CD4-positive, alpha-beta T cell treated with Interleukin-2 at 100 ng/mL for 4 hours (primary cell): ENCODE measurements at regions not wholly inside any gene's neighbourhood (a gene's known extent, or its start where the extent isn't known, plus 50 kb on each side); places are given as distances from the start of the nearest gene placed in this dataset.
"Not testable (repeated sequence)": the region's sequence is repeated elsewhere in the genome, so short reads cannot be mapped to it uniquely, and the experiment has no call there.

Experiments used
- DNase-seq: peaks from one replicate; pipeline ENCODE4 v3.0.0-alpha.2; 2020; ENCODE audit warnings: low spot score

DNA sequence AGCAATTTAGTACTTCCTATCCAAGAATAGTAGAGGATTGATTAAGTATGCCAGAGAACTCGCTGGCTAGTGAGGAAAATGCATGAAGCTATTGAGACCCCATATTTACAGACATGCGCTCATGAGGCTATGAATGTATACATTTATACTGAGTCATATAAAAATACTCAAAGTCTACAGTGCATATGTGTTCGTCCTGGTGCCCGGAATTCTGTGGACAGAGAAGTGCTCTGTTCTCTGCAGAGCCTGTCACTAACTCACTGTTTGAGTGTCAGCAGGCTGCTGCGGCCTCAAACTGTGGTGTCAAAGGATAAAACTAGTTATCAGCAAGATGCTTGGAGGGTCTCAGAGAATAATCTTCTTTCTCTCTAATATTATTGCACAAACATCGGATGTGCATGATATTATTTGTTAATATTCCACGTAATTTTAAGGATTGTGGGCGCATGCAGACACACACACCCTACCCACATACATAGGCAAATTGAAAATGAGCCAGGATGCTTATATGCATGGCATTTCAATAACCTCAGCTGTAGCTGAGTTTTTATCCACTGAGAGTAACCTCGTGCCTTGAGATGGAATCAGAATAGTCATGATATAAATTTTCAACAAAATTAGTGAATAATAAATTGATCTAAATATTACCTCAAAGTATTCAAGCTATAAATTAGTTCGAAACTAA lies 50.0 kb upstream of the TSC22D2 start:
- no peak for DNase-seq

DNA sequence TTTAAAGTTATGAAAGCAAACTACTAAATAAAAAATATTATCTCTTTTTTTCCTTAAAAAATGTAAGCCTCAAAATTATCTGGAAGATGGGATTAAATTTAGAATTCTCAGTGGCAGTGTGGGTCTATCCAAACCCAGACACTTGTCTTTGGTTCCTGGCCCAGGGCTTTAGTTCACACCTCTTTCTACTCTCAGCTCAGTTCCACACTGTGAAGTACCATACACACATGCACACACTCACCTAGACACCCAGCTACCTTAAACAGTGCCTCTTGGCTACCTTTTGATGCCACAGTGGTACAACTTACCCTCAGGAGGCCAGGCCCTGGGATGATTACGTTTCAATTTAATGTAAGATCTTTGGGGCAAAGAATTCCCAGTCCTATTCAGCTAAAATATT lies 51.0 kb upstream of the TSC22D2 start:
- DNase-seq: no peak

DNA sequence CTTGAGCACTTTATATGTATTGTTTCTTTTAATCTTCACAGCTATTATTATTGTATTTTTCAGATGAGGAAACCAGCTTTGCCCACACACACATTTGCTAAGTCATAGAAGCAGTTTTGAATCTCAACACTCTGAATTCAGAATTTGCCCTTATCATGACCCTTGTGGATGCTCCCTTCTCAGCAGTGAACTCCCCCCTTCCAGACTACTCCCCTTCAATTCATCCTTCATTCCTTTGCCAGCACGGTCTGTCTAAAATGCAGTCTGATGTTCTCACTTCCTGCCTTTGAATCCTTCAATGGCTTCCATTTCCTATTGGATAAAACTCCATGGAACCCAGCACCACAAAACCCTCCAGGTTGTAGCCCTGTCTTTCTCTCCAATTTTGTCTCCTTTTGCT lies 52.5 kb upstream of the TSC22D2 start:
- no peak for DNase-seq

DNA sequence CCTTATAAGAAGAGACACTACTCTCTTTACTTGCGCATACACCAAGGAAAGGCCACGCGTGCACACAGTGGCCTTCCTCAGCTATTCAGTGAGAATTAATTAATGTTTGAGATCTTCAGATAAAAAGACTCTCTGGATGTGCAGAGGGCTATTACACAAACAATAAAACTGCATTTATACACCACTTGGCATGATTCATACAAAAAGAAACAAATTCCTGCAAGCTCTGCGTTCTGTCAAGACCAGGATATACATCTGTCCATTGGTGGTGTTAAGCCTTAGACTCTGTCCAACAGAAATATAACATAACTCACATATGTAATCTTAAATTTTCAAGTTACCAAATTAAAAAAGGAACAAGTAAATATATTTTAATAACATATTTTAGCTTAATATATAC lies 55.2 kb upstream of the TSC22D2 start:
- no peak for DNase-seq

DNA sequence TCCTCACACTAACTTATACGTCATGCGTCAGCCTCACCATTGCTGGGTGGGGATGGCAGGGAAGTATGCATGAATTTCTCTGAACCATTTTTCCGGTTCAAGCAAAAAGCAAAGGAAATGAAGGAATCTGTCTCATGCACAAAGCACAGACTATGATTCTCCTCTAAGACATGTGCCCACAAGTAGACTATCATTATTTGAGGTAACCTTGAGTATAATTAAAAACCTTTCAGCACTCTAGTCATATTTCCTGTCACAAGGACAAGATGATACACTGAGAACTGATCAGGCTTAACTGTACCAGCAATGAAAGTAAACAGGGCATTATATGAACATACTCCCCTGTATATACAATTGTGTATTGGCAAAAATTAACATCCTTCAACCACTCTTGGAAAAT lies 56.7 kb upstream of the TSC22D2 start:
- DNase-seq: no peak

DNA sequence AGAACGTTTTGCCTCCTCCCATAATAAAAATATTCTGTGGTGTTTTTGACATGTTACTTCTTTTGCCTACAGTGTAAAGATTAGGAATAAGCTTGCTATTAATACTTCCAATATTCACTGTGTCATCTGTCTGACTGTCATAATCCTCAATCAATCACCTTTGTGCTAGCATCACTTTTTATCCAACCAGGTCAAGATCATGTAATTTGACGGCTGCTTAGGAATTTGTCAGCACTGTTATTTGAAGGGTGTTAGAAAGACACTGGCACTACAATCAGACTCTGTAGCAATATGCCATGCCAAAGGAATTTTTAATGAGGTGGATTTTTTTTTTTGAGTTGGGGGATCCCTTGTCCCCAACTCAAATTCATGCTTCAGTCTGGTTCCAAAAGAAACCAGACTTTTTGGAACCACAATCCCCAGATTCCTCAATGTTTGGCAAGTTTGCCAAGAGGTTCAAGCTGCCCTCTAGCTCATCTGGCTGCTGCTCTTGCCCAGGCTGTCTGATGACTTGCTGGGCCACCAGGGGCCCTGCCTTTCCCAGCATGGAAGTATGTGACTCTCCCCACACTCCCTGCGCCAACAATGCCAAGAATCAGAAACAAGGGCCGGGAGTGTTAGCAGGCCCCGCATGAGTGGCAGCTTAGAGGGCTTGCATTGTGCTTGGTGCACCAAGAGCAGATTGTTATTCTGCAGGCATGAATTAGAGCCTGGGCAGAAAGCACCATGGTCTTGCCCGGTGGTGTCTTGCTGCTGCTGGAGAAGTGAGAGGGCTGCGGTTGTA lies 58.6 kb upstream of the TSC22D2 start:
- no peak for DNase-seq

DNA sequence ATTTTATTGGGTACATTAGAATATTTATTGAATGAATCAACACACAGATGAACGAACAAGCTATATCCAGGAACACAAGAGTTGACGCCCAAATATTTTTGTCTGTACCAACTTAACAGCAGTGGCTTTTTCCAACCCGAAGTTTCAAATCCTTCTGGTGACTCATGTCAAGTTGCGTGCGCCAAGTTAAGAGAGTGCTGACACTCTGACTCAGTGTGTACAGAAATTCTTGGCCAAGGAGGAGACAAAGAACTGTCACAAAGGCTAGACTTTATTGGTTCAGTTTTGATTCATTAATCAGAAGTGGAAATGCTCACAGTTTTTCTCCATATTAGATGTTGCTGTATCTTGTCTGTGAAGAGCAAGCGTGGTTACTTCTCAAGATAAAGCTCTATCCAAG lies 59.6 kb upstream of the TSC22D2 start:
- no peak for DNase-seq

DNA sequence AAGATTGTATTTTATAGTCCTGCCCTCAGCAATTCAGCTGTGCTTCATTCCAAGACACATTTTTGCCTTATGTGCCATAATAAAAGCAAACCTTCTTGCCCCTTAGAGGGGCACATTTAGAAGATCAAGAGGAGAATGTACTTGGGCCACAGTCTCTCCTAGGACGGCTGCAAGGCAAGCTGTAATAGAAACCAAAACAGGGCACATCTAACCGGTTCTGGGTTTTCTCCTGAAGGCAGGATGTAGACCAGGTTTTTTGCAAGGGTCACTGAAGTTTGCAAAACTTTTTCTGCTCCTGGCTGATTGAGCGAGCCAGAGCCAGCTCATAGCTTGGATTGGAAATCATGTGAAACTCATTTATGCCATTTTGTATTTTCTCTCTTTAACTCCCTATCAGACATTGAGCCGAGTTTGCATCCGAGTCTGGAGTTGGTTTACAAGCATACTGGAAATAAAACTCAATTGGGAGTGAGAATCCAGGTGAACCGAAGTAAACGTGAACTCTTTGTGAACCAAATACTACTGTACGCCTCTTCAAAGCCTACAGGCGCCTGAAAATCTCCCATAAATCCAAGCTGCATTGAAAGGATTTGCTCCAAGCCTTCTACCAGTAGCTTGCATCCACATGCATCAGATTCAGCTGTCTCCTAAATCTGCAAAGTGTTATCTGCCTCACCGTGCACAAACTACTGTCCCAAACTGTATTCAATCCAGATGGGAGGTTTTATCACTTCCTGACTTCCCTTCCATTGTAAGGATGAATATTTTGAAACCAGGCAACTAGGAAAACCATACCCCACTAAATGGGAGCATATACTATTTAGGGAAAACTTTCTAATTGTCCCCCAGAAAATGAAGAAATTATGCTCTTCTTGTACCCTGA lies 60.9 kb upstream of the TSC22D2 start:
- DNase-seq: no peak

DNA sequence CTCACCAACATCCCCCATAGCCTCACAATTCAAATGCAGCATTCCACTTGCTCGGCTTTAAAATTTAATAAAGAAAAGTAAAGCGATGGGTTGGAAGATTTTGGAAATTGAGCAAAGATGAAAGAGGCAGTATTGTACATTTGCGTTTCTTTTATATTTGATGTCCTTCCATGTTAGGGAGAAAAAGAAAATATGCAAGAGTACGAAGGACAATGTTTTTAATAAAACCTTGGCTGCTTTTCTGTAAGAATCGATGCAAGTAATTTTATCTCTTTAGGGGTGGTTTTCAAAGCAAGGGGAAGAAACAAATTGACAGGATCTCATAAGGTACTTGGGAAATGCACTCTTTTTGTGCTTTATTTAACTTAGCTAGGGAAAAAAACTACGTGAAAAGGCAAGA lies 61.8 kb upstream of the TSC22D2 start:
- DNase-seq: no peak

DNA sequence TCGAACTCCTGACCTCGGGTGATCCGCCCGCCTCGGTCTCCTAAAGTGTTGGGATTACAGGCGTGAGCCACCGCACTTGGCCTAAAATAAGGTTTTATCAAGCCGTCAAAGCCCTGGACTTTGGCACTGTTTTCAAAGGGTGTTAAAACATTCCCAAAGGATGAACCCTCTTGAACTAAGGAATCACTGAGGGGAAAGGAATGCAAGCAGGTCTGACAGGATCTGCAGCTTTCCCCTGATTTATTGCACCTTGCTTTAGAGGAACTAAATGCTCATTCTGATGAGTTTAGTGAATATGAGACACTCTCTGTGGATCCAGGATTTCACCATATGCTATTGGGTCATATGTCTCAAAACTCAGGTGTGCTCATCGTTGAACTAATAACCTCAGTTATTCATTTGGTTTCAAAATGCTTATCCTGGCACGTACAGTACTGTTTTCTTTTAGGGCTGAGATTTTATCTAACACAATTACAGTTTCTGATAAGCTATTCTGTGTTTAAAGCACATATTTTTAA lies 63.0 kb upstream of the TSC22D2 start:
- no peak for DNase-seq

DNA sequence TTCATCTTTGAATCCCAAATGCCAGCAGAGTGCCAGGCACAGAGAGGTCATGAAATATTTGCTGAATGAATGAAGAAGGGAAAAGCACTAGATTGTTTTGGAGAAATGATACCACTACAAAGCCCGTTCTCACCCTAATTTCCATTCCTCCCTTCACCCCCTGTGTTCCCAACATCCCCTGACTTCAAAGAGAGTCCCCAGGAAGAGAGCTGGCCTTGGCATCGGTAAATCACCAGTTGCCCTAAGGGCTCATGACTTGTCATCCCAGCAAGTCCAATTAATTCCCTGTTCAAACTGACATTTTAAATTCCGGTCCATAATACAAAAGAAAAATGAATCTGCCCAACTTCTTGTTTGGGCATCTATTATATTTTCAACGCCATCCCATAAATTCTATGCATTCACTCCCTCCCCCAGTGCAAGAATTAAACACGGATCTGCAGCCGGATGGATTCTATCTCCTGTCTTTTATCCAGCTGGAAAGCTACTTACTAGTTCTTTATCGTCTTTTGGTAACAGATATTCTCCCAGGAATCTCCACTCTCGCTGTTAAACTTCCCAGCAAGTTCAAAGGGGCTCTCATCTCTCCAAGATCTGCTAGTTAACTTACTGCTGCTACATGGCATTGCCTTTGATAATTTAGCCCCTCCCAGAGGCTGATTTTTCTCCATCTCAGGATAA lies 63.9 kb upstream of the TSC22D2 start:
- DNase-seq: no peak

DNA sequence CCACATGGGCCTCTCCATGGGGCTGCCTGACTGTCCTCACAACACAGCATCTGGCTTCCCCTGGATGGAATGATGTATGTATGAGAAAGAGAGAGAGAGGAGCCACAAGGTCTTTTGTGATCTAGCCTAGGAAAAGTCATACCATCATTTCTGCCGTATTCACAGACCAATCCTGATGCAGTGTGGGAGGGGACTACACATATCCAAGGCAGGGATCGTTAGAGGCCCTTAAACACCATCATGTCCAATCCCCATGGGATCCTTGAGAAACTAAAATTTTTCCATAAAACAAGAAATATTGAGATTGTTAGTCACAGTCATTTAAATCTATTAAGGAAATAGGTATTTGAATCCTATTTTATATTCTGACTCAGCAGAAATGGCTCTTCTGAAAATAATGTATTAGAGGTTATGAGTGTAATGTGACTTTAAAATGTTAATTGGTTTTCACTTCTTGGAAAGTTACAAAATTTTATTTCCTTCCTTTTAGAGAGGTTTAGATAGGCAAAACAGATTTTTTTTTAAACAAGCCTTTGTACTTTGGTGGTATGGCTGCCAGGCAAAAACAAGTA lies 65.1 kb upstream of the TSC22D2 start:
- no peak for DNase-seq

DNA sequence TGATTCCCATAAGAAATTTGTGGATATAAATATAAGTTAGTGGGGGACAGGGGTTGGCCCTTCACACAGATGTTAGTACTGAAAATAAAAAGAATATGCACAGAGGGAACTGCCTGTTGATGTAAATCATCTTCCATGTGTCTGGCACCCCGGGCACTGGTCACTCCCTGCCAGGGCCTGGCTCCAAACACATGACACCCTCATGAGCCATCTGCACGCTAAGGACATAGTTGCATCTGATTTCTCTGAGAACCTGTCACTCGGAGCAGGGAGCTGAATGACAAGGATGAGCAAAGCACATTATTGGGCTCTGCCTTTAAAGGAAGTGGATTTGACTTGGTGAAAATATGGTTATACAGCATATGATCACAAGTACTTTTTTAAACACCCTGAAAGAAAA lies 66.2 kb upstream of the TSC22D2 start:
- DNase-seq: no peak

DNA sequence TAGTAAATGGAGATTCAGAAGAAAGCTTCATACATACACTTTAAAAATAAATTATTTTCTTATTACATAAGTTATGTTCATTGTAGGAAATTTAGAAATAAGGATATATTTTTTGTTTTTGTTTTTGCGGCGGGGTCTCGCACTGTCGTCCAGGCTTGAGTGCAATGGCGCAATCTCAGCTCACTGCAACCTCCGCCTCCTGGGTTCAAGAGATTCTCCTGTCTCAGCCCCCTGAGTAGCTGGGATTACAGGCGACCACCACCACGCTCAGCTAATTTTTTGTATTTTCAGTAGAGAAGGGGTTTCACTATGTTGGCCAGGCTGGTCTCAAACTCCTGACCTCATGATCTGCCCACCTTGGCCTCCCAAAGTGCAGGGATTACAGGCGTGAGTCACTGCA lies 71.7 kb upstream of the TSC22D2 start:
- DNase-seq: not testable (repeated sequence)

DNA sequence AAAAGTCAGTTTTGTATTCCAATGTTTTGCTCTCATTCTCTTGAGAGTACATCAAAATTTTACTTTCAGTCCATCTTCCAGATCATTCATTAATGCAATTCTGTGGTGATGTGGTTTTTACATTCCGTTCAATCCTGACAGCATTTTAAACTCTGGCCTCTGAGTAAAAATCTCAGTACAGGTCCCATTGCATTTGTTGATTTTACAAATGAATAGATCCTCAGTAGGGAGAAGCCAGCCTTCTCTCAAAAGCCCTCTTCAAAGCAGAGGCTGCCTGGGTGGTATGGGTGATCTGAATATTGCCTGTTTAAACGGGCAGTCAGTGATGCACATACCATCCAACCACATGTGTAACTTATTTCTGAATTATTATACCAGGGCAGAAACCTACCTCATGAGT lies 72.5 kb upstream of the TSC22D2 start:
- DNase-seq: no peak

DNA sequence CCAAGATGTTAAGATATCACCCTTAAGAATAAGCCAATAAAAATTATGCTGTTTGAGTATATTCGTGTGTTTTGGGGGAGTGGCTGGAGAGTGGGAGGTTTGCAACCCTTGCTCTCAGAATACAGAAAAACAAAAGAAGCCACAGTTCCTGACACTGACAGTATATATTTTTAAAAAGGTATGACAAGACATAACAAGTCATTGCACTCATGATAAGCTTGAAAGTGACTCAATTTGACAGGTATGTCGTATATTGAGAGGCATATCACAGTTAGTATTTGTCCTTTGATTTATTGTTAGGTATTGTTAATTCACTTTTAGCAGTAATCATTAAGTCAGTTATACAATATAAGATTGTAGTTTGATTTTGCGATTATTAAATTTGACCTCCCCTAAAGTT lies 73.1 kb upstream of the TSC22D2 start:
- no peak for DNase-seq

DNA sequence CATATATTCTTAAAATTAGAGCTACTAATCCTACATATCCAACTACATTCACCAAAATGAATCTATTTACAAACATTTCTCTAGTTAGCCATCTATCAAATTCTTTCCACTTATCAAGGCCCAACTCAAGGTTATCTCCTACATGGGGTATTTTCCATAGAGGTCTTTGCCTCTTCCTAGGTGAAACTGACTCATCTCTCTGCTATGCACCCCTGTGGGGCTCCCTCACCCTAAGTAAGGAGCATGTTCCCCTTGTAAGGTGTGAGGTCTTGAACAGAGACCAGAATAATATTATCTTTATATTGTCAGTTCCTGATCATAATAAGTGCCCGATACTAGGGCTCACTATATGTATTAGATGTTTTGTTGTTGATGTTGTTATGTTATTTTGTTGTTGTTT lies 74.6 kb upstream of the TSC22D2 start:
- no peak for DNase-seq

DNA sequence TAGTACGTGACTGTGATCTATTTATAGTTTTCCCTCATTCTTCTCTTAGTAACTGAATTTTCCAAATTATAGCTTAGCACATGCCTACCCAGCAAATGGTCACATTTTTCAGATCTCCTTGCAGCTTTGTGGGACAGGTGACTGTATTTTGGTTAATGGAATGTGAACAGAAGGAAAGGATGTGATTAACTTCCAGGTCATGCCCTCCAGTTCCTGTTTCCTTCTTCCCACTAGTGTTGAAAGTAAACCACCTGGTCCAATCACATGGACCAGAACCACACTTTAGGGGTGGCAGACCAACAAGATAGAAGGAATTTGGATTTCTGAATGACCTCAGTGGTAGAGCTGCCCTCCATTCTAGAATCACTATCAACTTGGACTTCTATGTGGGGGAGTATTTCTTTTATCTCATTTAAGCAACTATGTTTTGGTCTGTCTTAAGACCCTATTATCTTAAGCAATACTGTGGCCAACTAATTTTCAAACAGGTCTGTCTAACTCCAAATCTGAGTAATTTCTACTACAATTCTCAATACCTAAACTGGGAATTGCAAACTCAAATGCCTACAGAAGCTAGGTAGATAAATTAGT lies 76.0 kb upstream of the TSC22D2 start:
- DNase-seq: no peak

DNA sequence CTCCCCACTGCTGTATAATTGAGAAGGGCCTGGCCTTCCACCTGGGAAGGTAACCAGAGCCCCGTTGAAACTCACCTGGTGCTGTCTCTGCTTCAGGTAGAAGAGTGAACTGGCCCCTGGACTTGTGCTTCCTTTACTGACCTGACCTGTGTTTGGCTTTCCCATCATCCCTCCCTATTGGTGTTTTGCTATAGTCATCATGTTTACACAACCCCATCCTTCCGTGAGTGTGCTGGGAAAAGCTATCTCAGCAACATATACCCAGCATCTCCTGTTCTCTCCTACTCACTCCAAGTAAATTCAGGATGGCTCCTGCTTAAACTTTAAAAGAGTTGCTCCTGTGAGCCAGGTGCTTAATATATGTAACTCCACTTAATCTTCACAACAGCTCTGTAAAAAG lies 77.2 kb upstream of the TSC22D2 start:
- DNase-seq: no peak

DNA sequence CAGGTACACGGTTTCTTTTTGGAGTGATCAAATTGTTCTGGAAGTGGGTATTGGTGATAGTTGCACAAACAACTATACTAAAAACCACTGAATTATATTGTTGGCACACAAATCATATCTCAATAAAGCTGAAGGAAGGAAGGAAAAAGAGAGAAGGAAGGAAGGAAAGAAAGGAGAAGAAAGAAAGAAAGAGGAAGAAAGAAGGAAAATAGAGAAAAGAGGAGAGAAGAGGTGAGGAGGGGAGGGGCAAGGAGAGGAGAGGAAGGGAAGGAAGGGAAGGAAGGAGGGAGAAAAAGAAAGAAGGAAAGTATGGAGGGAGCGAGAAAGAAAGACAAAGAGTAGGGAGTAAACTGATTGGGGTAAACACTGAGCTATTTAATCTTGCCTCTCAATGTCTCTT lies 77.9 kb upstream of the TSC22D2 start:
- DNase-seq: no peak

DNA sequence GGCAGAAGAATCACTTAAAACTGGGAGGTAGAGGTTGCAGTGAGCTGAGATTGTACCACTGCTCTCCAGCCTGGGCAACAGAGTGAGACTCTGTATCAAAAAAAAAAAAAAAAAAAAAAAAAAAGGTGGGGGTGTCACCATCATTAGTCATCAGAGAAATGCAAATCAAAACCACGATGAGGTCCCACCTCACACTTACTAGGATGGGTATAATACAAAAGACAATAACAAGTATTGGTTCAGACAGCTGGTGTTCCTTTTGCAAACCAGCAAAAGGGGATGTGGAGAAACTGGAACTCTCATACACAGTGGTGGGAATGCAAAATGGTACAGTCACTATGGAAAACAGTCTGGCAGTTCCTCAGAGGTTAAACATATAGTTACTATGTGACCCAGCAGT lies 78.7 kb upstream of the TSC22D2 start:
- no peak for DNase-seq
